NCI-H128 (cell line): ENCODE measurements at regions not wholly inside any gene's neighbourhood (a gene's known extent, or its start where the extent isn't known, plus 50 kb on each side); places are given as distances from the start of the nearest gene placed in this dataset.

ENCODE experiments used
- DNase-seq: peaks from one replicate; lab custom pipeline; 2025; ENCODE audit not compliant: unreplicated experiment; lab: John Stamatoyannopoulos, UW

DNA sequence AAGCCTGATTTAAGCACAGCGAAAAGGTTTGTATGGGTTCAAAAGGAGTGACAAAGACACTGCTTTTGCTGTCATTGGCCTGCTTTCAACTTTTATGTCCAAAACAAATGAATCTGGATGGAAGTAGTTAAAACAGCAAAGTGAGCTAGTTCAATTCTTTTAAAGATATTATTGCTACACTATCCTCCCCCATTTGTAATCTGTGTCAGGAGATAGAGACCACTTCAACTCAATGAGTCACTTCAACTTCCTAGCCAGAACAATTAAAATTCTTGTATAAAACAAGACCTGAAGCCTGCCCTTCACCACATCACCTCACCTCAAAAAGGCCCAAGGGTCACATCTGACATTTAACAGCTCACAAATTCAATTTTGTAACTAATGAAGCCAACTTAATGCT, 364.1 kb upstream of the LYPLAL1 start:
- no peak for DNase-seq

GRCh38 chr1:218810306-218810705, 363.4 kb upstream of the LYPLAL1 start:
- DNase-seq: no peak

GRCh38 chr1:218811497-218811896, 362.2 kb upstream of the LYPLAL1 start:
- no peak for DNase-seq

- no peak for DNase-seq
These were observed 361.3 kb upstream of the LYPLAL1 start for GRCh38 chr1:218812360-218812759.

GRCh38 chr1:218813237-218813636, 360.4 kb upstream of the LYPLAL1 start:
- no peak for DNase-seq

DNA sequence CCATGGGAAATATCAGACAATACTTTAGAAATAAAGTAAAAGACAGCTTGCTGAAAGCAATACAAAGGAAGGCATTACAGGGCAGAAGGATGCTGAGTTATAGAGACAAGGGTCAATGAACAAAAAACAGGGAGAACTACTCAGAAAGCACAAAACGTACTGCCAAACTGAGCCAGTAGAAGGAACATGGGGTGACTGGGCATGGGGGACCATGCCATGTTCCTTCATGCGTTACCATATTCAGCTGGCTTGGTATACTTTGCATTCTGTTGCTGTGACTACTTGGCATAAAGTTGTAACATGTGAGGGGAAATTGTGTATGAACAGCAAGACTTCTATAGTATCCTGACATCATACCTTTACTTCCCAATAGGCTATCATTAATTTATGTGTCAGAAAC, 358.6 kb upstream of the LYPLAL1 start:
- no peak for DNase-seq

- no peak for DNase-seq
These were observed 356.6 kb upstream of the LYPLAL1 start for GRCh38 chr1:218817071-218817470.

DNA sequence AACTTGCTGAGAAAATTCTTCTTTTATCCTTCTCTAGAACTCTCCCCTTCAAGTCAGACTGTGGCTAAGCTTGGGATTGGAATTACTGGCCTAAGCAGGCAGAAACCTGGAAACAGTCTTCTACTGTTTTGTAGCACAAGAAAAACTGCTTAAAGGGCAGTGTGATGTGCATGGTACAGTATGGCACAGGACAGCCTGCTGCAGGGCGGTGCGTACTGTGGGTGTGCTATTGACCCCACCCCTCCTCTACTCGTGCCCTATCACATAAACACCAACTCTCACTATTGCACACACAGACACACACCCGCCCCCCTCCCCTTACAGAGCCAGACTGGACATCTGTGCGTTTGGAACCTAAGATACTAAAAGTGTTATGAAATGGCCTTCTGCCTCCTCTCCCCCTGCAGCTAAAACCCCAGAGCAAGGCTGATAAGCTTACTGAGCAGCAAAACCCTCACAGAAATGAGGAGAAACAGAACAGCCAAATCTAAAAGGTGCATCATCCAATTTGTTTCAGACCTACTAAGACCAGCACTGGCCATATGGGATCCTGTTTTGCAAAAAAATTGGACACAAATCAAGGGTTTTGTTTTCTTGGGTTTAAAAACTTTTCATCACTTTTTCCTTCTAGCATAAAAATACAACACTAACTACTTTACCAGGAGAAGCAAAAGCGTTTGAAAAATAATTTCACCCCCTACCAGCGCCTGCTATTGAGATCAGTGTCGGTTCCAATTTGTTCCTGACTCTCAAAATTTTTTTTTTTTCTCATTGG, 355.8 kb upstream of the LYPLAL1 start:
- no peak for DNase-seq

DNA sequence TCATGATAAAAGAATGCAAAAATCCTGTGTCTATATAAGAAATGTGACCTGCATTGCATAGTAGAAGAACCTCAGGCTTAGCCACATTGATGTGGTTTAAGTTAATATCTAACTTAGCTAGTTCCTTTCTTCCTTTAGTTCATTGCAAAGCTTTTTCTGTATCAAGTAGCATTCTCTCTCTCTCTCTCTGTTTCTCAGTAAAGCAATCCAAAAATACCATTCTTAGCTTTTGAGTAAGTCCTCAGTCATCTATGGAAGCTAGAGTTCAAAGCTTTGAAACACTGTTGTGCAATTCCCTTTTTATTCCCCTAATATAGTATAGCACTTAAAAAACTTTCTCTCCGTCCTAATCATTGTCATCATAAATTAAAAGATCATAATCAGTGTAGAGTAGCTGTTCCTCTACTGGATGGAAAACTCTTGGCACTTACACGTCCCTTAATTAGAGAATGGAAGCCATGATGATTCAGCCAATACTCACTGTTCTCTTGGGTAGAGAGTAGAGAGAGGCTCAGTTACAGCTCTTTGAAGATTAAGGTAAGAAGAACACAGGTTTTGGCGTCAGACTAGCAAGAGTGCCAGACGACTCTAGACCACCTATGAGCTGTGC, 350.3 kb upstream of the LYPLAL1 start:
- DNase-seq: no peak

DNA sequence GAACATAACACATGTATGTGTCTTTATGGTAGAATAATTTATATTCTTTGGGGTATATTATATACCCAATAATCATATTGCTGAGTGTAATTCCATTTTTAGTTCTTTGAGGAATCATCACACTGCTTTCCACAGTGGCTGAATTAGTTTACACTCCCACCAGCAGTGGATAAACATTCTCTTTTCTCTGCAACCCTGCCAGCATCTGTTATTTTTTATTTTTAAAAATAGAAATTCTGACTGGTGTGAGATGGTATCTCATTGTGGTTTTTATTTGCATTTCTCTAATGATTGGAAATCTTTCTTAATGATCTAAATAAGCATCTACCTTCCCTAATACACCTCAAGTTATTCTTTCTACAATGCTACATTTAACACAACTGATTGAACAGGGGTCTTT, 346.2 kb upstream of the LYPLAL1 start:
- no peak for DNase-seq

DNA sequence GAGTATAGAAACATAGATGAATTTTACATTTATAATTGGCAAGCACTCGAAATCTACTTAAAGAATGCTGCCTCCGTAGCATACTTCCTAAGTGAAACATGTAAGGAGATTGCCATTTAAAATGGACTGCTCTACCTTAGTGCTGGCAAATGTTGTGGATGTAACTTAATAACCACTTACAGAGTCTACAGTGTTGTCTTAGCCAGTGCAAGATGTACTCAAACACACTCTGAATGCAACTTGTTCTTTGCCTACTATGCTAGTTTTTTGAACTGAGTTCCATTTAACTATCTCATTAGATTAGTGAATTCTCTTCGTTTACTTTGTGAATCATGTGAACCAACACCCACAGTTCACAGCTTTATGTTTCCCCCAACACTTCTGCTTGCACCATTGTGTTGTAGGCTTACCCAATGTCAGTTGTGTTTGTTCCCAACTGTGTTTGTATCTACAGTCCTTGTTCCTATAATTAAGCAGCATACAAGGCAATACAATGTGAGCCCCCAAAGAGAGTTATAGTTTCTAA, 345.5 kb upstream of the LYPLAL1 start:
- DNase-seq: no peak

DNA sequence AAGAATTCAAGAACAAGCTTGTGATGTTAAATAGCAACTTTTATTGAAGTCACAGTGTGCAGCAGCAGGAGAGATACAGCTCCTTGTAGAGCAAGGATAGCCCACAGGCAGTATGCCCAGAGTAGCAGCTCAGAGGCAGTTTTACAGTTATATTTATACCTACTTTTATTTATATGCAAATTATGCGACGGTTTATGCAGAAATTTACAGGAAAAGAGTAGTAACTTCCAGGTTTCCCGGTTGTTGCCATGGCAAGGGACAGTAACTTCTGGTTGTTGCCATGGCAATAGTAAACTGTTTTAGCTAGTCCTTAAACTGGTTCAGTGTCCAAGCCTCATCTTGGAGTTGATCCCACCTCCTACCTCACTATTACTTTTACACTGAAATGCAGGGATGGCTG, 344.6 kb upstream of the LYPLAL1 start:
- no peak for DNase-seq

- no peak for DNase-seq
These were observed 338.1 kb upstream of the LYPLAL1 start for GRCh38 chr1:218835609-218836008.

- no peak for DNase-seq
These were observed 337.4 kb upstream of the LYPLAL1 start for GRCh38 chr1:218836264-218836663.

- no peak for DNase-seq
These were observed 336.6 kb upstream of the LYPLAL1 start for GRCh38 chr1:218837051-218837450.

DNA sequence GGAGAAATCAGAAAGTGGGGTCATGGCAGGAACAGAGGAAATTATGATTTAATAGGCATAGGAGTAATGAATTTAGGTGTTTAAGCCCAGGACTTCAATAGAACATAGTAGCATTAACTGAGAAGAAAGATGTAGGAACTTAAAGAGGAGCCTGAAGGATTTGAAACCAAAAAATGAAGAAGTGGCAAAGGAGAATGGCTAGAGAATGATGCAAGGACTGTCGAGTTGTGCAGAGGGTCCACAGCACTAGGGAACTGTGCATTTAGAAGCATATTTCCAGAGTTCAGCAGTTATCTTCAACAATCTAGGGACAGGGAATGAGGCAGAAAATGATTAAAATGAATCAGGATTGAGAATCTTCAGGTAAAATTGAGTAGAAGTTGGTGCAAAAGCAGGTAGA, 328.1 kb upstream of the LYPLAL1 start:
- no peak for DNase-seq

DNA sequence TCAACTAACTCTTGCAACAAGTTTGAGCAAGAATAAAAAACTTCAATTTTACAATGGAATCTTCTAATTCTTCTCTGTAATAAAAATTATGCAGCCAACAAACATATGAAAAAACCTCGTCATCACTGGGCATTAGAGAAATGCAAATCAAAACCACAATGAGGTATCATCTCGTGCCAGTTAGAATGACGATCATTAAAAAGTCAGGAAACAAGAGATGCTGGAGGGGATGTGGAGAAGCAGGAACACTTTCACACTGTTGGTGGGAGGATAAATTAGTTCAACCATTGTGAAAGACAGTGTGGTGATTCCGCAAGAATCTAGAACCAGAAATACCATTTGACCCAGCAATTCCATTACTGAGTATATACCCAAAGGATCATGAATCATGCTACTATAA, 327.5 kb upstream of the LYPLAL1 start:
- DNase-seq: no peak

DNA sequence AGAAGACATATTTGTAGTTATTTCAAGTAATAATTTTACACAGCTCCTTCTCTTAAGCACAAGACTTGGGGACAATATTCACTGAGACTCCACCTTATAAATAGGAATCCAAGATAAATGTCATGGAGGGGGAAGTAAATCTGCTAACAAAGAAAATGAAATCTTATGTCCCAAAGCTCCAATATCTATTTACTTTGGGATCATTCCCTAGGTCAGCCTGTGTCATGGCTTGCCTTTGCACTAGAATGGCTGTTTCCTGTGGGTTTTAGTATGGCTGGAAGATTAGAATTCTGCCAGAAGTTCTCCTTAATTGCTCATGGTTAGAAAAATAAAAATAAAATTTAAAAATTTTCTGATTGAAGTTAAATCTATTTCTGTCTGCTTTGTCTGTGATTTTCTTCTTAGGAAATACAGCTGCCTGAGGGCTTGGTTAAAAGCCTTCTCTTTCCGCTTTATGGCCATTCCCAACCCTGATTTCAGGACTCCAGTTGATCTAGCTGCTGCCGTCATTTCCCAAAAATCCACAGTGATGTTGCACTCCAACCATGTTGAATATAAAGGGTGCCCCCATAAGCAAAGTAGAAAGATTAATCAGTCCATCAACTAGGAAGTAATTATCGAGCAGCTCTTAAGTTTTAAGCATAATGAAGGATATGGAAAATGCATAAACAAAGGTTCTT, 326.4 kb upstream of the LYPLAL1 start:
- no peak for DNase-seq

- no peak for DNase-seq
These were observed 325.7 kb upstream of the LYPLAL1 start for GRCh38 chr1:218848009-218848408.

- no peak for DNase-seq
These were observed 323.3 kb upstream of the LYPLAL1 start for GRCh38 chr1:218850367-218850766.

GRCh38 chr1:218851586-218851985, 322.1 kb upstream of the LYPLAL1 start:
- DNase-seq: no peak

DNA sequence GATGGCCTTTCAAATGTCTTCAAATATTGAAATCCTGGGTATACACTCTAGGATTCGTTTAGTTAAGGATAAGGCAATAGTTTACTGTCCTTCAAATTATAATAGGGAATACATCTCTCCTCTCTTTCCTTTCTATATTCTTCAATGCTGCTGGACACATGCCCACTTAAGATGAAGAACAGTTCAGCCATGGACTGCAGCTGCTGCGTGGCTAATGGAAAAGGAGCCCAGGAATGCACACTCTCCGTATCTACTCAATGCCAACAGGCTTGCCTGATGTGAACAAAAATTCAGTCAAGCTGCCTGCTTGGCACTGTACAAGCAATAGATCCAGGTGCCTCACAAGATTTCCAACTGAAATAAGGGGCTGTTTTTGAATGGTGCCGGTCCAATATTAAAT, 321.2 kb upstream of the LYPLAL1 start:
- no peak for DNase-seq
